Common myeloid progenitor, CD34-positive (primary cell): ENCODE measurements at regions not wholly inside any gene's neighbourhood (a gene's known extent, or its start where the extent isn't known, plus 50 kb on each side); places are given as distances from the start of the nearest gene placed in this dataset.
A peak's percentile ranks its signal among the peaks of the same experiment; 100 is the strongest.

Source experiments
- CTCF ChIA-PET: fragments of 350-600 bp; sonication (Branson Sonifier 250); formaldehyde crosslinking; loops from one replicate; lab custom pipeline; 2021; ENCODE audit warnings: antibody characterized with exemption; lab: Charles Lee
- POLR2A ChIA-PET: fragments of 350-600 bp; sonication (Branson Sonifier 250); formaldehyde crosslinking; loops from one replicate; lab custom pipeline; 2021; ENCODE audit warnings: antibody characterized with exemption; lab: Charles Lee
- DNase-seq, 3 donors: peaks; one replicate each; pipeline versions ENCODE4 v3.0.0 to v3.0.0-alpha.2; 2013
- H3K27ac ChIP-seq, 2 experiments: 1 replicate in 1 of 2; 2 replicates in 1 of 2; pipeline ENCODE4 v1.7.0; 2013; ENCODE audit warnings: inconsistent platforms in 2 of 2, low read length in 2 of 2, mild to moderate bottlenecking in 2 of 2, low read depth in 1 of 2, moderate library complexity in 1 of 2; ENCODE audit not compliant: severe bottlenecking in 2 of 2, insufficient read depth in 1 of 2, poor library complexity in 1 of 2
- H3K27me3 ChIP-seq, 5 experiments: replicated peaks in 2 of 5; 1 replicate in 3 of 5; 2 replicates in 2 of 5; pipeline versions ENCODE4 v1.6.1 to v1.7.0; 2013; ENCODE audit warnings: low read length in 4 of 5, mild to moderate bottlenecking in 2 of 5, moderate library complexity in 2 of 5, inconsistent platforms in 1 of 5; ENCODE audit not compliant: insufficient read depth in 5 of 5, control insufficient read depth in 4 of 5
- H3K36me3 ChIP-seq, 4 experiments: 1 replicate in 2 of 4; 2 replicates in 2 of 4; pipeline versions ENCODE4 v1.6.1 to v1.7.0; 2013; ENCODE audit warnings: low read length in 3 of 4, control low read depth in 1 of 4, mild to moderate bottlenecking in 1 of 4; ENCODE audit not compliant: control insufficient read depth in 4 of 4, insufficient read depth in 4 of 4
- H3K4me1 ChIP-seq, 4 experiments: 1 replicate in 3 of 4; 2 replicates in 1 of 4; pipeline versions ENCODE4 v1.6.1 to v1.7.1; 2013; ENCODE audit warnings: low read length in 3 of 4, mild to moderate bottlenecking in 3 of 4, control low read depth in 1 of 4, inconsistent platforms in 1 of 4, moderate library complexity in 1 of 4; ENCODE audit not compliant: control insufficient read depth in 4 of 4, insufficient read depth in 4 of 4; ENCODE audit errors: control extremely low read depth in 1 of 4
- H3K4me3 ChIP-seq, 7 experiments: 1 replicate in 4 of 7; 2 replicates in 3 of 7; pipeline versions ENCODE4 v1.5.1 to v1.7.0; 2013; ENCODE audit warnings: mild to moderate bottlenecking in 7 of 7, low read length in 6 of 7, moderate library complexity in 6 of 7, inconsistent platforms in 2 of 7, low read depth in 2 of 7, control low read depth in 1 of 7; ENCODE audit not compliant: insufficient read depth in 4 of 7, control insufficient read depth in 1 of 7; ENCODE audit errors: extremely low read depth in 1 of 7
- H3K9me3 ChIP-seq, 5 experiments: 1 replicate in 4 of 5; 2 replicates in 1 of 5; pipeline versions ENCODE4 v1.6.1 to v1.7.1; 2013; ENCODE audit warnings: low read length in 4 of 5, mild to moderate bottlenecking in 2 of 5, inconsistent platforms in 1 of 5, low read depth in 1 of 5, moderate library complexity in 1 of 5; ENCODE audit not compliant: control insufficient read depth in 4 of 5, insufficient read depth in 2 of 5; ENCODE audit errors: control extremely low read depth in 1 of 5
- WGBS: methylation state at CpG from one replicate; pipeline ENCODE4 v1.1.5; 2013; ENCODE audit not compliant: insufficient coverage; 5-methylcytosine and 5-hydroxymethylcytosine counted together

DNA sequence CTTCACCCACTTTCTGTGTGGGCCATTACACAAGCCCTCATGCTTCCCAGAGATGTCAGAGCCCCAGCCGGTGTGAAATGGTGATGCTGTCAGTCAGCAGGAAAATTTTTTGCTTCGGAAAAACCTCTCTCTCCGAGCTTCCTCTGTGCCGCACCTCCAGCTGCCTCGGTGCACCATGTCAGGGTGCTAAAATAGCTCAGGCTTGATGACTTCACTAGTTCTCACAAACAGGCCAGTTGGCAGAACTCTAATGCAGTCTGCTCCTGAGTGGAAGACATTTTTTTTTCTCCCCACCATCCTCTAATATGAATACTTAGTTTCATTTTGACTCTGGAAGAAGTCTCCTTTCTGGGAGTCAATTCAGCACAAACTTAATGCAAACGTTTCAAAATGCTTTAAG lies 71.3 kb downstream of the KLF12 start:
- no peaks in the 10 kb centered on the region for H3K9me3 ChIP-seq
- ChIA-PET CTCF (no interaction called here), POLR2A (no interaction called here)
- H3K27ac ChIP-seq, result no peak overlapping the region
- no peaks in the 10 kb centered on the region for H3K27me3 ChIP-seq
- H3K36me3 ChIP-seq, result no peaks in the 10 kb centered on the region
- DNase-seq, result no peak
- WGBS, result 91% methylated on average over 6 of the region's 6 CpGs
- peaks cover 0 to 11% (median 2%) of the 10 kb centered on the region in 4 experiments for H3K4me1 ChIP-seq
- H3K4me3 ChIP-seq, result no peak overlapping the region

DNA sequence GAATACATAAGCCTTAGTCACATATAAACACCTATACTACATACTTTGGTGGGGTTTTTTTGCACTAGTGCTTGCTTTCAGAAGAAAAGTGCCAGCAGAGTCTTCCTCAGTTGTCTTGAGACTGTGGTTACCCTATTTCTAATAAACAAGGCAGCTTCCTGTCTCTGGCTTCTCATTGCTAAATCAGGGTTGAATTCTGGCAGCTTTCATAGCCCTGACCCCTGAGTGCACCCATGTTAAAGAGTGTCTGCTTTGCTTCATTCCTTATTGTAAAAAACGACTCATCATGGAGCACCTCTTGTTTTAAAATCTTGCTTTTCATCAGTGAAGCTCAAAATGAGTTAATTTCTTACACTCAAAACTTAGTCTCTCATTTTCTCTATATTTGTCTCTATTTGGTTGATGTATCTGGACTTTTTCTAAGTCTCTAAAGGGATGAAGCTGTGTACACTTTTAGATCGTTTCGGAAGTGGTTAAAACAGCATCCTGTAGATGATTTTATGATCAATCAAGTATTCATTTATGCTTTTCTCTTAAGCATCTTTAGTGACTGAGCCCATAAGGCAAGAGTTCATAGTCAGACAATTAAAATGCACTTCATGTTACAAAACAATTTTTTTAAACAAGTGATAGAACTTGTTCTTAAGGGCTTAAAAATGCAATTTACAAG lies 72.1 kb downstream of the KLF12 start:
- Histone ChIP-seq H3K9me3 (no peaks in the 10 kb centered on the region), H3K27me3 (no peaks in the 10 kb centered on the region), H3K4me1 (peaks cover 0 to 11% (median 2%) of the 10 kb centered on the region in 4 experiments), H3K36me3 (no peaks in the 10 kb centered on the region), H3K4me3 (peak overlapping the region in 1 of 7 experiments; percentile 1), H3K27ac (no peak overlapping the region)
- ChIA-PET CTCF (interaction anchor here (0.6 kb wide), 1 partner anchor 1174 kb away, joined by 3 read pairs; no protein-coding TSS in a partner anchor), POLR2A (no interaction called here)
- DNase-seq, result peak in 2 of 3 donors; percentile 26 to 48
- WGBS, result 33% methylated on average over 1 of the region's 3 CpGs

DNA sequence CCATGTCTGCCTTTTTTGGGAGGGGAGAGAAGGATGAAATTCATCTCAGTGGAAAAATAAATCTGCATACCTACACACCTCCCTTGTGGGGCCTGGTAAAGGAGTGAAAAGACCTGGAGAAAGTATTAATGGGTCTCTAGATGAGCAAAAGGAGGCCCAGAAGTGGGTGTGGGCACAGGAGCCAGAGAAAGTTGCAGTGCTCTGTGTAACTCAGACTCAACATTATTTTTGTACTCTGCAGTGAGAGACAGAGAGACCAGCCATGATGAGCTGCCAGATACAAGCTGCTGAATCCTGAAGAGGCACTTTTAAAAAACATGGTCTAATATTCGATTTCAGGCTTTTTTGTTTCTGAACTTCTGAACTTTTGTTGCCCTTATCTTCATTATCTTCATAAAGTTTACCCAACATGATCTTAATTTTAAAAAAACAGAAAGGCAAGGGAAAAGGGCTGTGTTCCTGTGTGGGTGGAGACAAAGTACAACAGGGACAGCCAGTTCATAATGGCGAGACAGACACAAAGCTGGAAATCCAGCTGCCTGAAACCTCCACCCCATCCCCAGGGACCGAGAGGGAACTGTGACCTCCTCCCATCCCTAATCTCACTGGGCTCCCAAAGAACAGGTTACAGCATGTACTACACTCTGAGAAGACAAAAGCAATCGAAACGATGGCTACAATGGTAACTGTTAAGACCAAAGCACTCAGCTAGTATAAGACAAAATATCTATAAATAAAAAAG lies 77.2 kb downstream of the KLF12 start:
- no peaks in the 10 kb centered on the region for H3K36me3 ChIP-seq
- POLR2A ChIA-PET, result no interaction called here
- 79% methylated on average over 2 of the region's 5 CpGs for WGBS
- no peak for DNase-seq
- H3K4me3 ChIP-seq, result no peak overlapping the region
- H3K27me3 ChIP-seq, result no peaks in the 10 kb centered on the region
- no peak overlapping the region for H3K27ac ChIP-seq
- CTCF ChIA-PET, result interaction anchor here (1.1 to 1.3 kb wide), 2 partner anchors 11 to 13 kb away, joined by 3 read pairs; no protein-coding TSS in a partner anchor
- no peaks in the 10 kb centered on the region for H3K9me3 ChIP-seq
- peaks cover 0 to 3% (median under 1%) of the 10 kb centered on the region in 4 experiments for H3K4me1 ChIP-seq

DNA sequence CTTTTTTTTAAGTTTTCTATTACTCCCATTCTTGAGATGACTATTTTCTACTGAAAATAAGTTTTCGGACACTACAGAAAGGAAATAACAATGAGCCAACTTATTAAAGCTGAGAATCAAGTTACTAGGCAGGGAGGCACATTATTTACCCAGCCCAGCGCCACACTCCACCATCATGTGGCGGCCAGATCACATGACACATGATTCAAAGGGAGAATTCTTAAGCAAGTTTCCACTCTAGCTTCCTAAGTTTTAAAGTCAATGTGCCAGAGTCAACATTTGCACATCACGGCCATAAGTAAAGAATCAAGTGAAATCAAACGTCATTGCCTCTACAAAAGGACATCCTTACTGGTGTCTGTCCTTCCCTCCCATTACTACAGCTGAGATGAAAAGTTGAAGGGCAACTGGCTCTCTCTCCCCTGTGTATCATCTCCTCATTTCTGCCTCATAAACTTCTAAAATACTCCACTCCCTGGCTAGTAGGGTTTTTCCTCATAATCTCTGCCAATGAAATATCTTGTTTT lies 81.7 kb downstream of the KLF12 start:
- Histone ChIP-seq H3K27ac (no peak overlapping the region), H3K9me3 (no peaks in the 10 kb centered on the region), H3K36me3 (no peaks in the 10 kb centered on the region), H3K4me3 (no peak overlapping the region), H3K27me3 (no peaks in the 10 kb centered on the region), H3K4me1 (peaks cover 0 to 6% (median 0%) of the 10 kb centered on the region in 4 experiments)
- ChIA-PET CTCF (no interaction called here), POLR2A (no interaction called here)
- DNase-seq, result no peak
- 100% methylated on average over 4 of the region's 5 CpGs for WGBS

DNA sequence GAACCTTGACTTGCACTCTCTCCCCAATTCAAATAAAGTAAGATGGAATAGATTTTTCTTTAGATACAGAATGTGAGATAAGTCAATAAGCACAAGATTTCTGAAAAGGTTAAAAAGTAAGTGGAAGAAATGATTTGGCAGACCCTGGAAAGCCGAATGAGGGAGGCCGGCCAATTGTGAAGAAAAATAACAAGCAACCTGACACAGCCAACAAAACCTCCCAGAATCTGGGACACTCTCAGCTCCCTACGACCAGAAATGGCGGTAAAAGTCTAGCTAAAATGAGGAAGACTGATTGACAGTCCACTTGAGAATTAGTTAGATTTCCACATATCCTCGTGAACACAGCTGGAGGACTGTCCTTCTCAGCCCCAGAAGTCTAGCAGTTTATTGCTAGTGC lies 85.4 kb downstream of the KLF12 start:
- WGBS, result 96% methylated on average over 4 of the region's 5 CpGs
- Histone ChIP-seq H3K4me1 (peaks cover 0 to 6% (median 0%) of the 10 kb centered on the region in 4 experiments), H3K36me3 (no peaks in the 10 kb centered on the region), H3K27ac (no peak overlapping the region), H3K4me3 (no peak overlapping the region), H3K27me3 (no peaks in the 10 kb centered on the region), H3K9me3 (no peaks in the 10 kb centered on the region)
- ChIA-PET CTCF (interaction anchor here (1.6 kb wide), 1 partner anchor 25 kb away, joined by 4 read pairs; no protein-coding TSS in a partner anchor), POLR2A (no interaction called here)
- no peak for DNase-seq

DNA sequence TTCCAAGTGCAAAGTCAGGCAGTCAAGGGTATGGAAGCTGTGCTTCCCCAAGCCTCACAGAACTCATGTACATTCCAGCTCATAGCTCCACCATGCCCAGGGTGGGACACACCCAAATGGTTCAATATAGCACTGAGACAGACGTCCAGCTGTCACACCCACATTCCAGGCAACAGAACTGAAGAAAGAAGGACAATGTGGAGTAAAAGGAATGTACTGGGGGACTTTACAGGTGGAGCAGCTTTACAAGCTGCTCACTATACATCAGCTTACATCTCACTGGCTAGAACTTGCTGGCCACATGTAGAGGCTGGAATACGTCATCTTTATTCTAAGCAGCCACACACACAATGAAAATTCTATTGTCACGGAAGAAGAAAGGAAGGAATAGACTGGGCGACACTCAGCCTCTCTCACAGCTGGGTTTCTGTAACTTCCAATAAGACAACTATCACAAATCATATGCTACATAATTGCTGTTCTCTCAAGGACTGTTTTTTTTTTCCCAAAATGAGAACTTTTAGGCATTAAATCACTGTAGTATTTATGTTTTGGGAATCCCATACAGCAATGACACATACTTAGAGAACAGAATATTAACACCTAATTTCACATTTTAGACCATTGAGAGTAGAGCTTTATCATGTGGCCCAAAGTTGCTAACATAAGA lies 86.1 kb downstream of the KLF12 start:
- Histone ChIP-seq H3K9me3 (no peaks in the 10 kb centered on the region), H3K4me1 (peaks cover 0 to 6% (median 0%) of the 10 kb centered on the region in 4 experiments), H3K36me3 (no peaks in the 10 kb centered on the region), H3K27ac (no peak overlapping the region), H3K27me3 (no peaks in the 10 kb centered on the region), H3K4me3 (no peak overlapping the region)
- no peak for DNase-seq
- ChIA-PET POLR2A (interaction anchor here (0.6 kb wide), 2 partner anchors 12 to 1010 kb away, joined by 3 to 7 read pairs; no protein-coding TSS in a partner anchor), CTCF (interaction anchor here (1.6 kb wide), 1 partner anchor 26 kb away, joined by 4 read pairs; no protein-coding TSS in a partner anchor)
- 100% methylated on average over 1 of the region's 4 CpGs for WGBS
